NCI-H524 treated with DMSO at 0.1 percent for 48 hours (cell line): ENCODE measurements at regions not wholly inside any gene's neighbourhood (a gene's known extent, or its start where the extent isn't known, plus 50 kb on each side); places are given as distances from the start of the nearest gene placed in this dataset.
"Not testable (repeated sequence)": the region's sequence is repeated elsewhere in the genome, so short reads cannot be mapped to it uniquely, and the experiment has no call there.

ENCODE experiments used
- DNase-seq: peaks from one replicate; lab custom pipeline; 2025; lab: John Stamatoyannopoulos, UW

GRCh38 chr9:41623666-41624065 lies 434.5 kb upstream of the ZNG1F start:
- DNase-seq = not testable (repeated sequence)

- not testable (repeated sequence) for DNase-seq
These were observed 430.1 kb upstream of the ZNG1F start for GRCh38 chr9:41619254-41619653.

GRCh38 chr9:41606961-41607547 lies 417.9 kb upstream of the ZNG1F start:
- DNase-seq = not testable (repeated sequence)

GRCh38 chr9:41565572-41565971 lies 376.5 kb upstream of the ZNG1F start:
- DNase-seq = not testable (repeated sequence)
